Nephron (organoid): ENCODE measurements at regions not wholly inside any gene's neighbourhood (a gene's known extent, or its start where the extent isn't known, plus 50 kb on each side); places are given as distances from the start of the nearest gene placed in this dataset.

ENCODE experiments used
- H3K27ac Mint-ChIP-seq, 3 experiments: 2 replicates each; pipeline ENCODE4 v1.8.0; 2020; ENCODE audit warnings: mixed read lengths in 3 of 3, mild to moderate bottlenecking in 2 of 3, moderate library complexity in 1 of 3
- H3K27me3 Mint-ChIP-seq: 2 replicates; pipeline ENCODE4 v1.8.0; 2021; ENCODE audit warnings: low read depth, mild to moderate bottlenecking, moderate library complexity, mixed read lengths
- H3K36me3 Mint-ChIP-seq: 2 replicates; pipeline ENCODE4 v1.8.0; 2020; ENCODE audit warnings: low read depth, mixed read lengths
- H3K4me1 Mint-ChIP-seq: 2 replicates; pipeline ENCODE4 v1.8.0; 2020; ENCODE audit warnings: mixed read lengths
- H3K4me3 Mint-ChIP-seq, 3 experiments: 2 replicates each; pipeline ENCODE4 v1.8.0; 2020; ENCODE audit warnings: mild to moderate bottlenecking in 3 of 3, mixed read lengths in 3 of 3, moderate library complexity in 2 of 3
- H3K9me3 Mint-ChIP-seq: 2 replicates; pipeline ENCODE4 v1.8.0; 2020; ENCODE audit warnings: mixed read lengths
- CTCF ChIP-seq, 3 experiments: fragments of 200-600 bp; sonication (generic); IDR thresholded peaks; one replicate each; pipeline ENCODE4 v1.5.0; 2021; ENCODE audit warnings: antibody characterized with exemption in 3 of 3; ENCODE audit not compliant: unreplicated experiment in 3 of 3

DNA sequence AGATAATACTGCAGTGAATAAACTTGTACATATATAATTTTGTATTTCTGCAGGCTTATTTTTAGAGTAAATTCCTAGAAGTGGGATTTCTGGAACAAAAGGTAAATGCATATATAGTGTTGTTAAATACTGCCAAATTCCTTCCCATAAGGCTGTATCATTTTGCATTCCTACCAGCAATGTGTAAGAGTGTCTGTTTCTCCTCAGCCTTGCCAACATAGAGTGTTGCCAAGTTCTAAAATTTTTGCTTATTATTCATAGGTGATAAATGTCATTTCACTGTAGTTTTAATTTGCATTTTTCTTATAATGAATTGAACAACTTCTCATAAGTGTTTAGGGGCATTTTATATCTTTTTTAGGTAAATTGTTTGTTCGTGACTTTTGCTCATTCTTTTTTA lies 174.2 kb upstream of the ZBED5 start:
- Mint-ChIP-seq H3K27ac (no peak overlapping the region), H3K27me3 (peaks cover 12% of the 10 kb centered on the region), H3K4me3 (no peak overlapping the region), H3K9me3 (peaks cover 6% of the 10 kb centered on the region), H3K4me1 (peaks cover 7% of the 10 kb centered on the region), H3K36me3 (no peaks in the 10 kb centered on the region)
- no peak for TF ChIP-seq CTCF (IDR thresholded peaks at IDR 0.05; ENCODE audit: unreplicated experiment in 3 of 3)

DNA sequence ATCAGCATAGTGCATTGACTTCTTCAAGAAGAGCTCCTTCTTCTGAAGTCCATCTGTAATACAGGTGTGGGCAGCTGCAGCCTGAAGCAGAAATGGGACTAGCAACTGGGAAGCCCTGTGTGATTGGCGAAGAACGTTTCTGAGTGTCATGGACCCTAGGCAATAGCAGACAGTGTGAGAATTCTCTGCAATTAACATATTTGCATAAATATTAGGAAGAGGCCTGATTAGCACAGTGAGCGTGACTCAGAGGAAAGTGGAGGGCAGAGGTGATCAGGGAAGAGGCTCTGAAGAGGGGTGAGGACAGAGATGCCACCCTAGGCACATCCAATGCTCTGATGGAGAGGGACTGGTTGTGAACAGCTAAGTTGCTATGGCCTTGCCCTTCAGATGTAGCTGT lies 171.2 kb upstream of the ZBED5 start:
- TF ChIP-seq CTCF (IDR thresholded peaks at IDR 0.05; ENCODE audit: unreplicated experiment in 3 of 3): no peak
- Mint-ChIP-seq H3K4me1 (no peaks in the 10 kb centered on the region), H3K4me3 (no peak overlapping the region)

DNA sequence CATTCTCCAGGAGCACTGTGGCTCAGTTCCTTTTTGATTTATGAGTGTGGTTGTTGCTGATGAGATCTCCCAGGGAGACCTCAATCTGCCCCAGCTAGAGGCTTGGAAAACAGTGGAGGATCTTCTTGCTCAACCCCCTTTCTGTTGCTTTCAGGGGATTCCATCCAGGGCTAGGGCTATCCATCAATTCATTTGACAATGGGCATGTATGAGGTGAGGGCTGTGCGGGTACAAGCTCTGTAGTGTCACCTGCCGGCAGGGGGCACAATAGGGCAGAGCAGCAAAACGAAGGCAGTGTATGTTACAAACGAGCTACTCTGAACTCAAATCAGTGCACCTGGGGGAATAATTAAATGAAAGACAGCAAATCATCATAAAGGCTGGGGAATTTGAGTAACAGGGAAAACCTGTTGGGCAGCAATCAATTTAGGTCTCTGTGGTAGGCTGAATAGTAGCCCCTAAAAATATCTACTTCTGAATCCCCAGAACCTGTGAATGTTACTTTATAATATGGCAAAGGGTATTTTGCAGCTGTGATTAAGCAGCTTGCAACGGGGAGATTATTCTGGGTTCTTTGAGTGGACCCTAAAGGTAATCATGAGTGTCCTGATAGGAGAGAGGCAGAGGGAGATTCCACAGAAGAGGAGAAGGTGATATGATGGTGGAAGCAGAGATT lies 170.3 kb upstream of the ZBED5 start:
- peak; percentile 51 to 61 (median 51) for TF ChIP-seq CTCF (IDR thresholded peaks at IDR 0.05; ENCODE audit: unreplicated experiment in 3 of 3)
- Mint-ChIP-seq H3K9me3 (peaks cover 6% of the 10 kb centered on the region), H3K36me3 (no peaks in the 10 kb centered on the region), H3K27ac (no peak overlapping the region), H3K27me3 (peaks cover 8% of the 10 kb centered on the region), H3K4me3 (no peak overlapping the region), H3K4me1 (no peaks in the 10 kb centered on the region)

More for the DNA sequence above, 171.2 kb upstream of the ZBED5 start:
- Mint-ChIP-seq H3K9me3 (peaks cover 6% of the 10 kb centered on the region), H3K27me3 (peaks cover 8% of the 10 kb centered on the region), H3K27ac (no peak overlapping the region), H3K36me3 (no peaks in the 10 kb centered on the region)

- Mint-ChIP-seq H3K36me3 (no peaks in the 10 kb centered on the region), H3K4me3 (no peak overlapping the region), H3K27me3 (peaks cover 8% of the 10 kb centered on the region), H3K9me3 (peaks cover 6% of the 10 kb centered on the region), H3K27ac (no peak overlapping the region), H3K4me1 (no peaks in the 10 kb centered on the region)
- TF ChIP-seq CTCF (IDR thresholded peaks at IDR 0.05; ENCODE audit: unreplicated experiment in 3 of 3): no peak
Measured at GRCh38 chr11:11027288-11027687, 169.4 kb upstream of the ZBED5 start.

DNA sequence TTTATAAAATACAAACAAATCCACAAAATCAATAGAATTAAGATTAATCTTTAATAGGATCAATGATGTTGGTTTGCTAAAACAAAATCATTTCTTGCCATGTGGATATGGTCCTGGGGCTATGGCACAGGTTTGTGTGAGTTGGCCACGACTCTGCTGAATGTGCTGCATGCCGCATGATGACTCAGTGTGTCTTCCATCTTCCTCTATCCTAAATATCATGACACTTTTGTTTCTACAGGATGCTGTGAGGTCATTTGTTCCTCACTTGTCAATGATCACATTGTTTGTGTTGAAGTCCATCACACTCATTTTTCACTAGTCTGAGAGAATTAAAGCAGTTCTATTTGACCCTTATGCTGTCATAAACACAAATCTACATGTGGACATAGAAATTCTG lies 167.2 kb upstream of the ZBED5 start:
- Mint-ChIP-seq H3K4me3 (no peak overlapping the region), H3K27ac (no peak overlapping the region), H3K36me3 (no peaks in the 10 kb centered on the region), H3K9me3 (peaks cover 6% of the 10 kb centered on the region), H3K4me1 (no peaks in the 10 kb centered on the region), H3K27me3 (peaks cover 8% of the 10 kb centered on the region)
- TF ChIP-seq CTCF (IDR thresholded peaks at IDR 0.05; ENCODE audit: unreplicated experiment in 3 of 3): no peak

DNA sequence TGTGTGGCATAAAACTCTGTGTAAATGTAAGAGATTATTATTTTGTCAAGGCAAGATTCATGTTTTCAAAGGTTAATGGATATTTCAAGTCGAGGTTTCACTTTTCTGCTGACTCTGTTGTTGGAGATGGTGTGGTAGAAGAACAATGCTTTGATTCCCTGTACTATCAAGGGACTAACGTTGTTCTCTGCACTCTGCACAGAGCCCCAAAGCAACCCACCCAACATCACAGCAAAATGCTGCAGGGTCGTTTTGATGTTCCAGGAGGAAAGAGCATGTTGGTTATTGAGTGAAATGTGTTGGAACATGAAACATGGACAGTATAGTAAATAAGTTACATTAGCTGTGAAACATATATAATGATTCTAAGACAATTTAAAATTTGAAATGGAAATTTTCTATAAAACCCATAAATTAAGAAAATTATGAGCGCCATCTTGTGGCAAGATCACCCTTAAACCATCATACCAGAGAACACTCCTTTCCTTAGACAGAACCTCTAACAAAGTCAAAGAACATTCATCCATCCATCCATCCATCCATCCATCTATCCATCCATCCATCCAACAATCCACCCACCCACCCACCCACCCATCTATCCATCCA lies 164.4 kb upstream of the ZBED5 start:
- peak; percentile 34 to 57 (median 45) for TF ChIP-seq CTCF (IDR thresholded peaks at IDR 0.05; ENCODE audit: unreplicated experiment in 3 of 3)
- no peaks in the 10 kb centered on the region for H3K36me3 Mint-ChIP-seq
- no peaks in the 10 kb centered on the region for H3K9me3 Mint-ChIP-seq
- H3K27me3 Mint-ChIP-seq: no peaks in the 10 kb centered on the region
- no peak overlapping the region for H3K27ac Mint-ChIP-seq
- H3K4me1 Mint-ChIP-seq: no peaks in the 10 kb centered on the region
- H3K4me3 Mint-ChIP-seq: no peak overlapping the region
